GM21717 (cell line): ENCODE measurements at regions not wholly inside any gene's neighbourhood (a gene's known extent, or its start where the extent isn't known, plus 50 kb on each side); places are given as distances from the start of the nearest gene placed in this dataset.

ENCODE experiments used
- ATAC-seq: cut with Tn5 transposase; IDR thresholded peaks from one replicate; pipeline ENCODE4 v1.9.1; 2021; ENCODE audit warnings: mild to moderate bottlenecking, moderate library complexity; ENCODE audit not compliant: unreplicated experiment

- no peak for ATAC-seq
Observed at GRCh38 chr6:14966096-14966905, 279.6 kb upstream of the JARID2 start.

DNA sequence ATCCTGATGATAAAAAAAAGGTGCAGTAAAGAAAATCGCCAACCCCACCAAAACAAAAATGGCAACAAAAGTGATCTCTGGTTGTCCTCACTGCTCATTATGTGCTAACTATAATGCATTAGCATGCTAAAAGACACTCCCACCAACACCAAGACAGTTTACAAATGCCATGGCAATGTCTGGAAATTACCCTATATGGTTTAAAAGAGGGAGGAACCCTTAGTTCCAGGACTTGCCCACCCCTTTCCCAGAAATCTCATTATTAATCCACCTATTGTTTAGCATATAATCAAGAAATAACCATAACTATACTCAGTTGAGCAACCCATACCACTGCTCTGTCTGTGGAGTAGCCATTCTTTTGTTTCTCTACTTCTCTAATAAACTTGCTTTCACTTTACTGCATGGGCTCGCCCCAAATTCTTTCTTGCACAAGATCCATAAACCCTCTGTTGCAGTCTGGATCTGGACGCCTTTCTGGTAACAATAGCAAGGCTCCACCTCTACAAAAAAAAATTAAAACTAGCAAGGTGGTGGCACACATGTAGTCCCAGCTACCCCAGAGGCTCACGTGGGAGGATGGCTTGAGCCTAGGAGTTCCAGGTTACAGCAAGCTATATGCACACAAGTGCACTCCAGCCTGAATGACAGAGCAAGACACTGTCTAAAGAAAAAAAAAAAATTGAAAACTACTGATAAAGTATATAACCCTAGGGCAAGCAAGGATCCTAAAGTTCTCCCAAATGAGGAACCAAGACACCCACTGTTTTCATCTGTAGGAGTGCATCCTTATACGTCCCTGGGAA, 278.8 kb upstream of the JARID2 start:
- ATAC-seq: no peak

DNA sequence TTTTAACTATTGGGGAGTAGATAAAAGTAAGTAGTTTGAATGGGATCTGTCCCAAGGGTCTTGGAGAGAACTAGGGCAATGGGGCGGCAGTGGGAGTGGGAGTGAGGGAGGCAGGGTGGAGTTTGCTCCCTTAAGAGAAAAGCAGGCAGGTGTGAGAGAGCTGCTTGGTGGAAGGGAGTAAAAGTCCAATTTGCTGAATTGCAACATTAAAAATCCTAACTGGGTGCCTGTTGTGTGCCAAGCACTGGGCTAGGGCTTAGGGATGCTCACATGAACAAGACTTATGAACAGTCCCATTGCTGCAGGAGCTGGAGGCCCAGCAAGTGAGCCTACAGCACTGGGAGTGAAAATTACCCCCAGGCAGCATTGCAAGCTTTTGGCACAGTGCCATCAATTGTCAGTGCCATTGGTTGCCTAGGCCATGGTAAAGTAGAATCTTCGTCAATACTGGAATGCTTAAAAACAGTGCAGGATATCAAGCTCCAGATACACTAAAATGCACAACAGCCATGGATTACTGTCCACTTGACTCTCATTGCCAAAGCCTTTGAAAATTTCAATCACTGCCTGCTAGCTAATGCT, 277.7 kb upstream of the JARID2 start:
- no peak for ATAC-seq

DNA sequence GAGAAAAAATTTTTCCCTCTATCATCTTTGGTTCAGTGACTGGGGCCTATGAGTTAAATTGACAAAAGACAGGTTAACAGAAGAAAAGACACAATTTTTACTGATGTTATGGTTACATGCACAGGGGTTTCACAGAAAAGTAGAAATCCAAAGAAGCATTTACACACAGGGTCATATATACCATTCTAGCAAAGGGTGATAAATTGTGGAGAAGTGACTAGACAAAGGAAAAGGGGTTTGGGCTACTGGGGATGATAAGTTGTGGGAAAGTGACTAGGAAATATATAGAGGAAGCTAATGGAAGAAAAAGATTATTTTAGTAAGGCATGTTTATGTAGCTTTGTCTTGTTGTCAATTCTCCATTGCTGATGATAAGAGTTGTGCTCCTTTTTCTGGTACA, 276.7 kb upstream of the JARID2 start:
- no peak for ATAC-seq

DNA sequence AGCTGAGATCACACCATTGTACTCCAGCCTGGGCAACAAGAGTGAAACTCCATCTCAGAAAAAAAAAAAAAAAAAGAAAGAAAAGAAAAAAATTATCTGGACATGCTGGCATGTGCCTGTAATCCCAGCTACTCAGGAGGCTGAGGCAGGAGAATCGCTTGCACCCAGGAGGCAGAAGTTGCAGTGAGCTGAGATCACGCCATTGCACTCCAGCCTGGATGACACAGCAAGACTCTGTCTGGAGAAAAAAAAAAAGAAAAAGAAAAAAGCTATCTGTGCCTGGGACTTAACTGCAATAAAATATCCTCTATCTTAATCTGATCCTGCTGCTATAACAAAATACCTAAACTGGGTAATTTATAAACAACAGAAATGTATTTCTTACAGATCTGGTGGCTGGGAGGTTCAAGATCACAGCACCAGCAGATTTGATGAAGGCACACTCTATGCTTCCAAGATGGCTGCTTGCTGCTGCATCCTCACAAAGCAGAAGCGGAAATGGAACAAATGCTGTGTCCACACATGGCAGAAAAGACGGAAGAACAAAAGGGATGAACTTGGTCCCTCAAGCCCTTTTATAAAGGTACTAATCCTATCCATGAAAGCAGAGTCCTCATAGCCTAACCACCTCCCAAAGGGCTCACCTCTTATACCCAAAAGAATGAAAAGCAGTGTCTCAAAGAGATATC, 273.3 kb upstream of the JARID2 start:
- ATAC-seq: no peak

DNA sequence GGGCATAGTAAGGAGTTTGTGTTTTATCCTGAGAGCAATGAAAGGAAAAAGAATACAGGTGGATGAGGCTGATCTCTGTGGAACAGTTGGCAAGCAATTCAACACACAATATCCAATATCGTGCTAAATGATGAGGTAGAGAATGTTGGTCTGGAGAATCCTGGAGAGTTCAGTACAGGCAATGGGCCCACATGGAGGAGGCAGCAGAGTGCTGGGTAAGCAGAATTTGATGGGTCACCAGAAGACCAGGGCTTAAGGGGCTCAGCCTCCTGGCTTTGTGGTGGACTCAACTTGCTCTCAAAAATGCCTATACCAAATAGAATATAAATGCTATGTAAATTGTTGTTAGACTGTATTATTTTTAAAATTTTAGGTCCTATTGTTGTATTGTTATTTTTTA, 271.5 kb upstream of the JARID2 start:
- no peak for ATAC-seq

GRCh38 chr6:14974792-14975470, 270.9 kb upstream of the JARID2 start:
- no peak for ATAC-seq

DNA sequence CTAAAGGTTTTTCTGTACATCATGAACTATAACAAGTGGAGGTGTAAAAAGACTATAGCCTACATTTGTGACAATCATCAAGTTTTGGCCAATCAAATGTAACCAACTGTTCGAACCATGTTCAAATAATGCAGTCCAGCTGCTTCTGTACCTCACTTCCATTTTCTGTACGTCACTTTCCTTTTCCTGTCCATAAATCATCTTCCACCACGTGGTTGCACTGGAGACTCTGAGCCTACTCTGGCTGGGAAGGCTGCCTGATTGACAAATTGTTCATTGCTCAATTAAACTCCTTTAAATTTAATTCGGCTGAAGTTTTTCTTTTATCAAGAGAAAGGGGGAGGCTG, 270.4 kb upstream of the JARID2 start:
- ATAC-seq: no peak

- no peak for ATAC-seq
Observed at GRCh38 chr6:14977747-14978382, 268.0 kb upstream of the JARID2 start.

DNA sequence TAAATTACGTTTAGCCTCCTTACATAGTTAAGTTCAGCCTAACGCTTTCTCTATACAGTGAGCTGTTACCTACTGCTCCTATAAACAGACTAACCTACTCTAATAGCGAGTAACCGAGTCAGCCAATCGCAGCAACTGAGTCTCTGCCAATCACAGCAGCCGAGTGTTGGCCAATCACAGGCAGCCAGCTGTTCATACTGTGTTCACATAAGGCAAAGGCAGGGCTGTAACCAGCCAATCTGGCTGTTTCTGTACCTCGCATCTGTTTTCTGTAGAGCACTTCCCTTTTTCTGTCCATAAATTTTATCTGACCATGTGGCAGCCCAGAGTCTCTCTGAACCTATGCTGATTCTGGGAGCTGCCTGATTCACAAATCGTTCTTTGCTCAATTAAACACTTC, 263.9 kb upstream of the JARID2 start:
- no peak for ATAC-seq

GRCh38 chr6:14983599-14984518, 262.0 kb upstream of the JARID2 start:
- no peak for ATAC-seq

DNA sequence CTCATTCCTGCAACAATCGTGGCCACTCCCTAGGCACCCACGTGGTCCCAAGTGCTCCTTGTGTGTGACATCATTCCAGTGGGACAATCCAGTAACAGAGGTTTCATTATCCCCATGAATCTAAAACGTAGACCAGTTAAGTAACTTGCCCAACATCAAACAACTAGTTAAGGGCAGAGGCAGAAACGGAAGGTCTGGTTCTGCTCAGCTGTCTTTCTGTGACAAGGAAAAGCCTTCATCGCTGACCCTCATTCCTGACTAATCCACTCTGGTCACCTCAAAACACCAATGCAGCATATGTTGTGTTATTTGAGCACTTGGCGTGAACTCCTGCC, 261.4 kb upstream of the JARID2 start:
- no peak for ATAC-seq

GRCh38 chr6:14985366-14985765, 260.5 kb upstream of the JARID2 start:
- ATAC-seq: no peak

DNA sequence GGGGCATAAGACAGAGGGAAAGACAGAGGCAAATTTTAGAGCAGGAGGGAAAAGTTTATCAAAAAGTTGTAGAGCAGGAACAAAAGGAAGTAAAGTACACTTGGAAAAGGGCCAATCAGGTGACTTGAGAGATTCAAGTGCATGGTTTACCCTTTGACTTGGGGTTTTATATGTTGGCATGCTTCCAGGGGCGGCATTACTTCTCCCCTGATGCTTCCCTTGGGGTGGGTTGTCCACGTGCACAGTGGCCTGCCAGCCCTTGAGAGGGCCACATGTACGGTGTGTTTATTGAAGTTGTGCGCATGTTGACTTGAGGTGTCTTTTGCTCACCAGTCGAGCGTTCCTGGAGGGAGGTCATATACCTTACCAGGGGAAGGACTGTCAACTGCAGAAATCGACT, 259.5 kb upstream of the JARID2 start:
- ATAC-seq: no peak

- ATAC-seq: no peak
Observed at GRCh38 chr6:14987490-14987889, 258.4 kb upstream of the JARID2 start.

DNA sequence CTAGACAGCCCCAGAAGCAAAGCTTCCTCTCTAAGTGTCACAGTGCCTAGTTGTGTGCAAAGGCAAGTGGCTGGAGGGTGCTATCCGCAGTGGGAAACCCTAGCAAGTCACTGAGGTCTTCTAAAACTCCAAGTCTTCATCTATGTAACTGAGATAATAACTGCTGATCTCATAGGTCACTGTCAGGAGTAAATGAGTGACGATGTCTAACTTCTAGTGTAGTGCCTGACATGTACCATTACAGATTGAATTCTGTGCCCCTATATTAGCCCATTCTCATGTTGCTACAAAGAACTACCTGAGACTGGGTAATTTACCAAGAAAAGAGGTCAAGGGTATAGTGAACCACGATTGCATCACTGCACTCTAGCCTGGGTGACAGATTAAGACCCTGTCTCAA, 253.5 kb upstream of the JARID2 start:
- no peak for ATAC-seq

- ATAC-seq: no peak
Observed at GRCh38 chr6:14995208-14995607, 250.7 kb upstream of the JARID2 start.

- ATAC-seq: no peak
Observed at GRCh38 chr6:14995966-14996602, 249.8 kb upstream of the JARID2 start.

- no peak for ATAC-seq
Observed at GRCh38 chr6:14996892-14997291, 249.0 kb upstream of the JARID2 start.
